NCI-H446 (cell line): ENCODE measurements at regions not wholly inside any gene's neighbourhood (a gene's known extent, or its start where the extent isn't known, plus 50 kb on each side); places are given as distances from the start of the nearest gene placed in this dataset.
"Not testable (repeated sequence)": the region's sequence is repeated elsewhere in the genome, so short reads cannot be mapped to it uniquely, and the experiment has no call there.

Source experiments
- DNase-seq, 2 experiments: peaks; one replicate each; lab custom pipeline; 2025; lab: John Stamatoyannopoulos, UW

GRCh38 chr14:83091991-83092956 lies 1558.6 kb upstream of the SEL1L start:
- DNase-seq = not testable (repeated sequence)

DNA sequence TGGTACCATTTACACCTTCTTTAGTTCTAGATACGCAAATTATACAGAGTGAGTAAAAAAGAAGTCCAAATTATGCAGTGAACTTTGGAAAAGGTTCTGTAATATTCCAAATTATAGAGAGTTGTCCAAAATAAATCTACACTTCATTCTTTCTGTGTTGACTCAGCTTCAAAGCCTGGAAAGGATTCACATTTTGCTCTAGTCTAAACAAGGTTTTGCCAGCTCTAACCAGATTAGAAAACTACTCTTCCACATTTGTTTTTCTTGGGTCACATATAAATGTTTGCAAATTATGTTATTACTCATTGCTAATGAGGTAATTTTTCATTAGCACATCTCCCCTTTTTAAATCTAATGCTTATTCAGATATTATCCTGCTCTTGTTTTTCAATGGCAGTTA lies 1562.4 kb upstream of the SEL1L start:
- no peak for DNase-seq

DNA sequence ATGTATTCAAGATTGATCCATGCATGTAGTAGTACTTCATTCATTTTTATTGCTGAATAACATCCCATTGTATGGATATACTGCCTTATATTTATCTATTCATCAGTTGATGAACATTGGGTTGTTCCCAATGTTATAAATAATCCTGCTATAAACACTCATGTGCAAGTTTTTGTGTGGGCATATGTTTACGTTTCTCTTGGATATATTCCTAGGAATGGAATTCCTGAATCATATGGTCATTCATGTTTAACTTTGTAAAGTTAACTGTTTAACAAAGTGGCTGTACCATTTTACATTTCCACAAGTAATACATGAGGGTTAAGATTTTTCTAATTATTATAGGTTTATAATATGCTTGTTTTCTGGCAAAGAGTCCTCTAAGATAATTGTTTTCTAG lies 1568.2 kb upstream of the SEL1L start:
- no peak for DNase-seq

- no peak for DNase-seq
These were observed 1584.4 kb upstream of the SEL1L start for GRCh38 chr14:83118029-83118428.

DNA sequence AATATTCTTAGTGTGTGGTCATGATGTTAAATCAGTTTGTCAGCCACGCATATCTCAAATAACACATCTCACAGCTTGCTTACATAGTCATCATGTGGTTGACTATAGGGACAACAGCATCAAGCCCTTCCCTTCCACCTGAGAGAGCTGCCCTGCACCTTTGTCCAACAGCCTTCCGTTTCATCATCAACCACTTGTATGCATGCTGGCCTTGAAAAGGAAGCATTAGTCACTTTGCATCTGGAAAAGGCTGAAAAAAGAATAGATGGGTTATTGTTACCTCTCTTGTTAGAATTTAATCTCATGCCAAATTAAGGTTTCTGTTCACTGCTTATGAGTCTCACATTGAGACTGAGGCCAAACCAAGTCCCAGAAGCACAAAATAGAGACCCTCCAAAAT lies 1586.5 kb upstream of the SEL1L start:
- no peak for DNase-seq

DNA sequence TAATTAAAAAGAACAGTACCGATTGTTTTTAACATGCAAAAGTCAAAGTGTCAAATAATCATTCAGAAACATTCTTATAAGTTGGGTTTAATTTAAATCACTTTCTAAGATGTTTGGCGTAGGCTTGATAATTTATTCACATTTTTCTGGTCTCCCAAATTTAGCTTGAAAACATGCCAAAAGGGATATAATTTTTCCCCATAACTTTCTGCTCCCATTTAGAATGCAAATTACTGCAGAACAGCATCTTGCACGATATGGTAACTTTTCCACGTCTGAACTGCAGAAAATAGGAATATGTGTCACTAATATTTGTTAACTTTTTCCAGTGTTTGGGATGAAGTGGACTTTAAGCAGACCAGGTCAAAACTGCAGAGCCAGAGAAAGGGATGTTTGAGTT lies 1592.4 kb upstream of the SEL1L start:
- no peak for DNase-seq

DNA sequence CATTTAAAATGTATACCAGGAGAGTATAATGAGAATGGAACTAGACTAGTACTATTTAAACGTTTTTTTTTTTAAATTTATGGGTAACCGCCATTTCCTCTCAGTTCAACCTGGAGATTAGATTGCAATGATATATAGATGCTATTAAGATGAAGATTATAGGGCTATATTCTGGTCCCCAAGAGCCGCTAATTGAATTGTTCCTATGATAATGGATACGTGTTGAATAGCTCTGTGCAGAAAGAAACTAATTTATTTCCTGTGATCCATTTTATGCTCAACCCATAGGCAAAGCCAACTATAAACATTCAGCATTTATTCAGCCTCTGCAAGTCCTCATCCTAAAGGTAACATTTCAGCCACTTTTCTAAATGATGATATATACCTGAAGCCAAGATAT lies 1595.1 kb upstream of the SEL1L start:
- DNase-seq = no peak

DNA sequence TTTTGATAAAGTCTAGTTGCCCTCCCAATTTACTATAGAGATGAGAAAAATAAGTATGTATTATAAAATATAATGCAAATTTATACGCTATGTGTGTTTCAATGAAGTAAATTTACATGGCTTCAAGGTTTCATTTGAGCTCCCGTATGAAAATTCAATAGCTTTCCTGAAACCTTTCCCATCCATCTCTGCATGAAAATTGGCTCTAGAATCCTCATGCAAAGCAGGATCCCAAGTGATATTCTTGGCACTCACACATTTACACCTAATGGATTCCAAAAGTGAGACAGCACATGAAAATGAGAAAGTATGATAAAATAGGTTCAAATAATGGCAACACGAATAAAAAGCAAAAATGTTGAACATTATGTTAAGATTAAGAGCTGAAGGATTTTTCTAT lies 1595.8 kb upstream of the SEL1L start:
- DNase-seq = no peak

DNA sequence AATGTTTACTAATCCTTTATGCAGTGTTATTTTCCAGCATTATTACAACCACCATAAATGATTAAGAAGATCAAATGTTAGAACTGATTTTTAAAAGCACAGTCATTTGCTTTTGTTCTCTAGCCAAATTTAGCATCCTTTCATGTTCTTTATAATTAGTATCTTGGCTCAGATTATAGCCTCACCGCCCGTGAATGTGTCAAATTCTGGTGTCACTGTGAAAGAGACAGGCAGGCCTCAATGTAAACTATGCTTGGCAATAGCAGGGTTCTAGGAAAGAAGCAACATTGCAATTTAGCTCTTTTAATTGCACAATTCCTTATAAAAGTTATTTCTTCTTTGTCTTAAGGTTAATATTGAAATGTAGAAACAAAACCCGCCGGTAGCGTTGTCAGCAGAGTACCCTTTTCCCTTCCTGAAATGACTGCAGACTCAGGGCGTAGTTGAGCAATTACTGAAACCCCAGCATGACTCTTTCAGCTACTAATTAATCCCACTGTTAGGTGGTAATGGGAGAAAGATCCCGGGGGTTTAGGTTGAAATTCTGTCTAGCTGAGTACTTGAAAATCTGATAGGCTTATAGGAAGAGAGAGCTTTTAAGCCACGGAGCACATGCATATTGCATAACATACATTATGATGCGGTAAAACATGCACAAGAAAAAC lies 1600.5 kb upstream of the SEL1L start:
- no peak for DNase-seq

- no peak for DNase-seq
These were observed 1607.1 kb upstream of the SEL1L start for GRCh38 chr14:83140756-83141155.

DNA sequence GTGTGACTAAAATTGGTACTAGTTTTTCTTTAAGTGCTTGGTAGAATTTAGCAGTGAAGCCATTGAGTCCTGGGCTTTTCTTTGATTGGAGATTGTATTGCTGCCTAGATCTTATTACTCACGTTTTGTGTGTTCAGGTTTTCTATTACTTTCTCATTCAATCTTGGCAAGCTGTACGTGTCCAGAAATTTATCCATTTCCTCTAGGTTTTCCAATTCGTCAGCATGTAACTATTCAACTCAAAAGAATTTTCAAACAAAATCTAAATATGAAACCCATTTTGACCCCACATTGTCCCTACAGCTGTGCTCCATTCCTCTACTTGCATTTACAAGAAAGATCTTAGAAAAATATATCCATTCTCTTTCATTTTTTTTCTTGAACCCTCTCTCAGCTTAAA lies 1613.4 kb upstream of the SEL1L start:
- no peak for DNase-seq

- DNase-seq = no peak
These were observed 1617.9 kb upstream of the SEL1L start for GRCh38 chr14:83151571-83151970.

DNA sequence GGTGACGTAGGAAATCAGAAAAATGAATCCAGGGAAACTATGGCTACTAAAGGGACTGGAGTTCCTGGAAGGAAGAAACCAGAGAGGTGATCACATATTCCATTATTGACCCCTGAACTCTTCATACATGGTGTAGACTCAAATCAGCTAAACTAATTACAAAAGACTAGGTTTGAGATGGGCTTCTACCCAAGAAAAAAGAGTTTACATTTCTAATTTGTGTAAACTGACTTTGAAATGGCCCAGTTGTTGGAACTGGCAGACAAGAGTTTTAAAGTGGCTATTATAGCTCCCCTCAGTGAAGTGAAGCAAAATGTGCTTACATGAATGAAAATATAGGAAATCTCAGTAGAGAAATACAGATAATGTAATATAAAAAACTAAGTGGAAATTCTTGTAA lies 1619.4 kb upstream of the SEL1L start:
- DNase-seq = no peak

DNA sequence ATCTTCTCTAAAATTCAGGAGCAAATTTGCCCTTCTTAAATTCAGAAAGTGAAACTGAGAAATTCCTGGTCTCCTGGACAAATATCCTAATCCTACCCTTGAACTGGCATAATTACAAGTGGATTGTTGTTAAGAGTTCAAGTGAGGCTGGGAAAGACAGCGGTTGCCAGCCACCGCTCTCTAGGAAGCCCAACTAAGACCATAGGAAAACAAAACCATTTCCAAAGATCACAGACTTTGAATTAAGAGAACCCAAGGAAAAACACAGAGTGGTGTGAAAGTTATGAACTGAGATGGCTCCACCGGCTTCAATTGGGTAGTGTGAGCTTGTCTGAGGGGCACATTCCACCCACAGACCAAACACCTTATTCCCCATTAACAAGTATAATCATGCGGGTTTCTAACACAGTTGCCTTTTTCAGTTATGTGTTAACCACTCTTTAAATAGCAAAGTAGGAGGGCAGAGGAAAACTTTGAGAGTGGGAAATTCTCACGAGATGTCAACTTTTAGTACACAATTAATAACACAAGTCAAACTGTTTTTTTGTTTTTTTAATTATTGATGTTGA lies 1628.8 kb upstream of the SEL1L start:
- DNase-seq = no peak

- DNase-seq = no peak
These were observed 1629.4 kb upstream of the SEL1L start for GRCh38 chr14:83163016-83163415.

GRCh38 chr14:83164016-83164415 lies 1630.4 kb upstream of the SEL1L start:
- DNase-seq = no peak

GRCh38 chr14:83164591-83164990 lies 1630.9 kb upstream of the SEL1L start:
- DNase-seq = no peak

DNA sequence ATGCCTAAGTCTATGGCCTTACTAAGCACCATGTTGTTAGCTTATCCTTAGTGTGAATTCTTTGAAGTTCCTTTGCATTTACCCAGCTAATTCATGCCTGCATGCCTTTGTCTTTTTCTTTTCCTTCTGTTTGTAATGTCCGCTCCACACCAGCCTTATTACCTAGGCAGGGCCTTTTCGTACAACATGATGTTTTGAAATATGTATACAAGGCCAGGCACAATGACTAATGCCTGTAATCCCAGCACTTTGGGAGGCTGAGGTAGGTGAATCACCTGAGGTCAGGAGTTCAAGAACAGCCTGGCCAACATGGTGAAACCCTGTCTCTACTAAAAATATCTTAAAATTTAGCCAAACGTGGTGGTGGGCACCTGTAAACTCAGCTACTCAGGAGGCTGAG lies 1636.5 kb upstream of the SEL1L start:
- DNase-seq = no peak

GRCh38 chr14:83171761-83172160 lies 1638.1 kb upstream of the SEL1L start:
- DNase-seq = no peak

- DNase-seq = no peak
These were observed 1638.7 kb upstream of the SEL1L start for GRCh38 chr14:83172363-83172762.

GRCh38 chr14:83173687-83174086 lies 1640.0 kb upstream of the SEL1L start:
- no peak for DNase-seq

DNA sequence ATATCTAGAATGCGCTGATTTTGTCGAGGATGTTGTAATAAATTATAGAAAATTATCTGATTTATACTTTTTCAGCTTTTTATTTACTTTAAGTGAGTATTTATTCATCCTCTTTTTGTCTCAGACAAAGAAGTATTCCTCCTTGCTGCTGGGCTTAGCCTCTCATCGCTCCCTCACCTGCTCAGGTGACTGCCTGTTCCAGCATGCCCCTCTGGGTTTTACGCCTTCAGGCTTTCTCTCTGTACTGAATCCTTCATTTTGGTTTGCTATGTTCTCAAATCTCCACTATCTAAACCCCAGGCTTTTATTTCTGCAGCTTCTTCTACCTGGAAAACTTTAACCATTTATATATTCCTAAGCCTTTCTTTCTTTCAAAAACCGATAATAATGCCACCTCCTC lies 1650.9 kb upstream of the SEL1L start:
- DNase-seq = no peak

DNA sequence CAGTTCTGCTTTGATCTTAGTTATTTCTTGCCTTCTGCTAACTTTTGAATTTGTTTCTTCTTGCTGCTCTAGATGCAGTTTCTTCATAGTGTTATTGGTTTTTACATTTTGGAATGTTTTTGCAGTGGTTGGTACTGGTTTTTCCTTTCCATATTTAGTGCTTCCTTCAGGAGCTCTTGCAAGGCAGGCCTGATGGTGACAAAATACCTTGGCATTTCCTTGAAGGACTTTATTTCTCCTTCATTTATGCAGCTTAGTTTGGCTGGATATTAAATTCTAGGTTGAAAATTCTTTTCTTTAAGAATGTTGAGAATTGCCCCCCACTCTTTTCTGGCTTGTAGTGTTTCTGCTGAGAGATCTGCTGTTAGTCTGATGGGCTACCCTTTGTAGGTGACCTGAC lies 1654.7 kb upstream of the SEL1L start:
- DNase-seq = not testable (repeated sequence)
